ENCODE measurements at regions not wholly inside any gene's neighbourhood (a gene's known extent, or its start where the extent isn't known, plus 50 kb on each side); places are given as distances from the start of the nearest gene placed in this dataset.

GRCh38 chr7:32390210-32390609, 100.0 kb downstream of the LSM5 start:
- Histone ChIP-seq H3K9ac (no peak overlapping the region), H3K27me3 (ENCODE audit: insufficient read depth) (0 out of 2 replicates have a peak, but pooled peaks cover 6% of the 10 kb centered on the region), H4K20me1 (ENCODE audit: insufficient read depth) (no peaks in the 10 kb centered on the region), H3K27ac (ENCODE audit: low read depth in 2 of 2, low read length in 1 of 2) (no peak overlapping the region), H3F3A (replicated peaks; ENCODE audit: insufficient read depth) (no peaks in the 10 kb centered on the region), H3K9me3 (no peaks in the 10 kb centered on the region), H3K4me3 (ENCODE audit: low read depth in 2 of 2, low read length in 1 of 2) (no peak overlapping the region), H2AFZ (ENCODE audit: low read depth) (no peak overlapping the region), H3K4me1 (ENCODE audit: control insufficient read depth in 1 of 2, insufficient read depth in 2 of 2, low read depth in 1 of 2, low read length in 1 of 2) (no peaks in the 10 kb centered on the region), H3K9me2 (no peaks in the 10 kb centered on the region), H3K79me2 (ENCODE audit: insufficient read depth) (no peaks in the 10 kb centered on the region), H3K4me2 (no peak overlapping the region), H3K36me3 (replicated peaks in 1 of 2; ENCODE audit: control insufficient read depth in 1 of 2, insufficient read depth in 2 of 2, low read length in 1 of 2) (no peaks in the 10 kb centered on the region)
- WGBS (ENCODE audit: low lambda C conversion rate) = 0% methylated on average over 2 of the region's 2 CpGs
- ChIA-PET CTCF (interaction anchor here (0.7 to 1.4 kb wide), 2 partner anchors 17 to 89 kb away, joined by 3 read pairs; no protein-coding TSS in a partner anchor), POLR2A (no interaction called here)
- TF ChIP-seq USF2 (IDR thresholded peaks at IDR 0.05; ENCODE audit: borderline replicate concordance, low read depth, low read length) = no peak
- no peak for TF ChIP-seq RCOR1 (IDR thresholded peaks at IDR 0.05; ENCODE audit: low read length)
- no peak for TF ChIP-seq FOSL2 (IDR thresholded peaks at IDR 0.05; ENCODE audit: borderline replicate concordance, low read depth)
- TF ChIP-seq GATA2 (CRISPR knock-in tag; IDR thresholded peaks at IDR 0.05) = no peak
- no peak for TF ChIP-seq MEF2A (IDR thresholded peaks at IDR 0.05; ENCODE audit: borderline replicate concordance, low read depth)
- TF ChIP-seq RXRA (IDR thresholded peaks at IDR 0.05; ENCODE audit: borderline replicate concordance, low read depth) = no peak
- TF ChIP-seq RAD21 (IDR thresholded peaks at IDR 0.05; ENCODE audit: low read length) = no peak
- TF ChIP-seq REST (IDR thresholded peaks at IDR 0.05; ENCODE audit: low read depth, low read length) = no peak
- TF ChIP-seq RFX5 (IDR thresholded peaks at IDR 0.05; ENCODE audit: low read length) = no peak
- TF ChIP-seq POLR2AphosphoS5 (IDR thresholded peaks at IDR 0.05; ENCODE audit: low read depth, low read length) = no peak
- no peak for TF ChIP-seq SMC3 (IDR thresholded peaks at IDR 0.05; ENCODE audit: low read depth, low read length)
- TF ChIP-seq PBX3 (IDR thresholded peaks at IDR 0.05) = no peak
- no peak for TF ChIP-seq FOXJ3 (CRISPR knock-in tag; IDR thresholded peaks at IDR 0.05)
- no peak for TF ChIP-seq IRF3 (IDR thresholded peaks at IDR 0.05; ENCODE audit: low read depth, low read length)
- no peak for TF ChIP-seq MAX (IDR thresholded peaks at IDR 0.05; ENCODE audit: low read depth)
- no peak for TF ChIP-seq CHD2 (IDR thresholded peaks at IDR 0.05; ENCODE audit: low read length, partially characterized antibody)
- no peak for TF ChIP-seq TAF1 (IDR thresholded peaks at IDR 0.05; ENCODE audit: borderline replicate concordance, low read depth, low read length)
- TF ChIP-seq NFIC (IDR thresholded peaks at IDR 0.05; ENCODE audit: borderline replicate concordance) = no peak
- TF ChIP-seq EP300 (IDR thresholded peaks at IDR 0.05; ENCODE audit: borderline replicate concordance in 1 of 2, low read depth in 1 of 2, low read length in 1 of 2) = no peak
- no peak for TF ChIP-seq NRF1 (IDR thresholded peaks at IDR 0.05; ENCODE audit: low read depth, low read length)
- no peak for DNase-seq

Measured in SK-N-SH (cell line).